Right lobe of liver (tissue), 4 donors: ENCODE measurements at regions not wholly inside any gene's neighbourhood (a gene's known extent, or its start where the extent isn't known, plus 50 kb on each side); places are given as distances from the start of the nearest gene placed in this dataset.

Experiments used
- CTCF ChIP-seq, 4 donors: fragments of 200-600 bp in 3 of 4; fragments of 450-650 bp in 1 of 4; IDR thresholded peaks; one replicate each; pipeline versions ENCODE4 v1.5.1 to v1.8.0; 2016 to 2022; ENCODE audit warnings: antibody characterized with exemption in 4 of 4, mild to moderate bottlenecking in 2 of 4
- POLR2A ChIP-seq: fragments of 450-650 bp; IDR thresholded peaks from one replicate; pipeline ENCODE4 v1.6.1; 2017; ENCODE audit warnings: antibody characterized with exemption, mild to moderate bottlenecking
- donor health status: DM: no; HTN: no; CAD: no.
- donor health status: DM: no; HTN: no; CAD: no.
- donor health status: DM: no; HTN: yes; CAD: no.

GRCh38 chr20:52655395-52655794, 316.8 kb upstream of the TSHZ2 start:
- no peak for TF ChIP-seq CTCF (IDR thresholded peaks at IDR 0.05)
- TF ChIP-seq POLR2A = no peak
